HepG2 (cell line): ENCODE measurements at regions not wholly inside any gene's neighbourhood (a gene's known extent, or its start where the extent isn't known, plus 50 kb on each side); places are given as distances from the start of the nearest gene placed in this dataset.

Source experiments
- ATAC-seq: fragments of 200-7000 bp; cut with Tn5 transposase; 3 replicates; pipeline ENCODE4 v1.9.1; 2020; ENCODE audit warnings: mild to moderate bottlenecking, moderate library complexity
- BruUV-seq: library from RNA; stranded (reverse); fragments of 400-500 nt; replicated peaks from 2 replicates; lab custom pipeline; 2021; lab: Mats Ljungman, UMichigan
- CTCF ChIA-PET: fragments of 300-600 bp; formaldehyde crosslinking; extraction: SDS; loops from one replicate; lab custom pipeline; 2021; ENCODE audit warnings: low total read pairs, inconsistent platforms, low intra/inter-chr PET ratio; lab: Yijun Ruan, JAX
- POLR2A ChIA-PET: fragments of 350-600 bp; sonication (Branson Sonifier 250); formaldehyde crosslinking; loops from one replicate; lab custom pipeline; 2020; ENCODE audit warnings: antibody characterized with exemption, inconsistent platforms; lab: Yijun Ruan, JAX
- DNase-seq: peaks from one replicate; pipeline ENCODE4 v3.0.0-alpha.2; 2015; ENCODE audit warnings: low spot score
- FAIRE-seq: peaks from 3 replicates; lab custom pipeline; 2011; peaks lifted over from hg19 to GRCh38; lab: Jason Lieb, UNC
- H2AFZ ChIP-seq: one replicate; pipeline ENCODE4 v1.6.1; 2011; ENCODE audit warnings: low read length, inconsistent platforms
- H3K27ac ChIP-seq: fragments of 300-600 bp; 3 replicates; pipeline ENCODE4 v1.8.0; 2011; ENCODE audit warnings: mixed run types, mild to moderate bottlenecking, mixed read lengths, low read length, inconsistent platforms; ENCODE audit not compliant: insufficient read depth; ENCODE audit errors: extremely low read length
- H3K27me3 ChIP-seq, 2 experiments: fragments of 200-600 bp in 1 of 2; 2 replicates in 1 of 2; 3 replicates in 1 of 2; pipeline versions ENCODE4 v1.6.0 to v1.8.0; 2011; ENCODE audit warnings: low read length in 2 of 2, mild to moderate bottlenecking in 2 of 2, moderate library complexity in 2 of 2, inconsistent platforms in 1 of 2; ENCODE audit not compliant: insufficient read depth in 2 of 2, control insufficient read depth in 1 of 2
- H3K36me3 ChIP-seq, 2 experiments: fragments of 200-600 bp in 1 of 2; replicated peaks in 1 of 2; 2 replicates in 1 of 2; 3 replicates in 1 of 2; pipeline versions ENCODE4 v1.5.1 to v1.8.0; 2011; ENCODE audit warnings: low read length in 2 of 2, inconsistent platforms in 1 of 2; ENCODE audit not compliant: insufficient read depth in 2 of 2, control insufficient read depth in 1 of 2
- H3K4me1 ChIP-seq: 2 replicates; pipeline ENCODE4 v1.5.1; 2012; ENCODE audit warnings: low read length, inconsistent platforms; ENCODE audit not compliant: insufficient read depth
- H3K4me2 ChIP-seq: 2 replicates; pipeline ENCODE4 v1.6.0; 2011; ENCODE audit warnings: low read depth, low read length, inconsistent platforms
- H3K4me3 ChIP-seq, 3 experiments: fragments of 200-600 bp in 1 of 3; sonication (generic), shearing (Covaris generic) in 1 of 3; replicated peaks in 1 of 3; 2 replicates each; pipeline ENCODE4 v1.5.1; 2011 to 2016; ENCODE audit warnings: low read length in 3 of 3, inconsistent platforms in 2 of 3, low read depth in 2 of 3, mild to moderate bottlenecking in 2 of 3, control low read depth in 1 of 3, mixed read lengths in 1 of 3; ENCODE audit not compliant: insufficient read depth in 1 of 3
- H3K79me2 ChIP-seq: one replicate; pipeline ENCODE4 v1.6.1; 2011; ENCODE audit warnings: low read length, inconsistent platforms; ENCODE audit not compliant: insufficient read depth
- H3K9ac ChIP-seq: 2 replicates; pipeline ENCODE4 v1.6.0; 2011; ENCODE audit warnings: mild to moderate bottlenecking, low read depth, low read length, inconsistent platforms; ENCODE audit not compliant: insufficient read depth
- H3K9me3 ChIP-seq: 2 replicates; pipeline ENCODE4 v1.5.1; 2012; ENCODE audit warnings: mild to moderate bottlenecking, low read length
- H4K20me1 ChIP-seq: 2 replicates; pipeline ENCODE4 v1.6.0; 2011; ENCODE audit warnings: inconsistent platforms, mild to moderate bottlenecking, low read length, moderate library complexity; ENCODE audit not compliant: insufficient read depth
- HDAC2 ChIP-seq: sonication (generic); formaldehyde crosslinking; IDR thresholded peaks from 2 replicates; pipeline ENCODE4 v1.4.0; 2020; ENCODE audit warnings: missing genetic modification reagents
- MAFF ChIP-seq: IDR thresholded peaks from 2 replicates; pipeline ENCODE4 v1.6.1; 2011; ENCODE audit warnings: low read depth, low read length, improper control_type of control experiment
- MAFK ChIP-seq, 2 experiments: IDR thresholded peaks in 1 of 2; conservative IDR thresholded peaks in 1 of 2; 2 replicates each; pipeline ENCODE4 v1.6.1; 2011; ENCODE audit warnings: improper control_type of control experiment in 2 of 2, low read length in 2 of 2
- MAZ ChIP-seq, 2 experiments: sonication (generic) in 1 of 2; formaldehyde crosslinking in 1 of 2; IDR thresholded peaks; 2 replicates each; pipeline versions ENCODE4 v1.5.0 to v1.6.1; 2012 to 2020; ENCODE audit warnings: low read depth in 2 of 2, mild to moderate bottlenecking in 2 of 2, borderline replicate concordance in 1 of 2, improper control_type of control experiment in 1 of 2, low read length in 1 of 2, missing genetic modification reagents in 1 of 2, moderate library complexity in 1 of 2
- NFKBIZ ChIP-seq: IDR thresholded peaks from 2 replicates; pipeline ENCODE4 v1.6.1; 2018; ENCODE audit warnings: missing genetic modification reagents, missing compliant biosample characterization
- NR2F6 ChIP-seq, 2 experiments: IDR thresholded peaks; 2 replicates each; pipeline ENCODE4 v1.6.1; 2016; ENCODE audit warnings: antibody characterized with exemption in 1 of 2, mild to moderate bottlenecking in 1 of 2
- NR3C1 ChIP-seq: sonication (generic); formaldehyde crosslinking; IDR thresholded peaks from 2 replicates; pipeline ENCODE4 v1.4.0; 2020; ENCODE audit warnings: missing genetic modification reagents
- SALL2 ChIP-seq: sonication (generic); formaldehyde crosslinking; IDR thresholded peaks from 2 replicates; pipeline ENCODE4 v1.8.1; 2023; ENCODE audit warnings: mild to moderate bottlenecking, missing genetic modification reagents, inconsistent platforms
- SIN3B ChIP-seq: fragments of 150-350 bp; IDR thresholded peaks from 2 replicates; pipeline ENCODE4 v1.6.1; 2014; ENCODE audit warnings: low read length
- SP4 ChIP-seq: sonication (generic); formaldehyde crosslinking; IDR thresholded peaks from 2 replicates; pipeline ENCODE4 v1.8.1; 2023; ENCODE audit warnings: mild to moderate bottlenecking, missing genetic modification reagents
- ZNF703 ChIP-seq: sonication (generic); formaldehyde crosslinking; IDR thresholded peaks from 2 replicates; pipeline ENCODE4 v1.5.1; 2020; ENCODE audit warnings: missing genetic modification reagents, mild to moderate bottlenecking, moderate library complexity, borderline replicate concordance
- in situ Hi-C: cut with HindIII; loops from 2 replicates; pipeline ENCODE4 v1.10.0; 2017; ENCODE audit warnings: low pct_unique_long_range_greater_than_20kb; ENCODE audit not compliant: extremely low pct_ligation_motif_present
- intact Hi-C: fragments of 100-400 bp; cut with micrococcal nuclease; formaldehyde crosslinking; loops from one replicate; pipeline ENCODE4 v1.10.0; 2022; ENCODE audit not compliant: unreplicated experiment
- TF ChIP-seq, protein P1 (sequence below): IDR thresholded peaks from 2 replicates; pipeline ENCODE4 v1.6.1; 2016; ENCODE audit warnings: low read depth, missing genetic modification reagents, missing compliant biosample characterization

DNA sequence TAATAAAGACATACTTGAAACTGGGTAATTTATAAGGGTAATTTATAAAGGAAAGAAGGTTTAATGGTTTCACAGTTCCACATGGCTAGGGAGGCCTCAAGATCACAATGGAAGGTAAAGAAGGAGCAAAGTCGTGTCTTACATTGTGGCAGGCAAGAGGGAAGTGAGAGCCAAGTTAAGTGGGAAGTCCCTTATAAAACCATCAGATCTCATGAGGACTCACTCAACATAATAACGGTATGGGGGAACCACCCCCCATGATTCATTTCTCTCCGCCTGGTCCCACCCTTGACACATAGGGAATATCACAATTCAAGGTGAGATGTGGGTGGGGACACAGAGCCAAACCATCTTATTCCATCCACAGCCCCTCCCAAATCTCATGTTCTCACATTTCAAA is 76.8 kb upstream of the ZNF678 start (continued):
- TF ChIP-seq MAZ (IDR thresholded peaks at IDR 0.05; ENCODE audit: borderline replicate concordance, low read depth, low read length) (no peak), MAZ (CRISPR knock-in tag; IDR thresholded peaks at IDR 0.05; ENCODE audit: low read depth) (no peak), NFKBIZ (no peak), SALL2 (CRISPR knock-in tag) (no peak), HDAC2 (CRISPR knock-in tag) (no peak), SP4 (CRISPR knock-in tag) (no peak), NR2F6 (IDR thresholded peaks at IDR 0.05) (no peak), NR2F6 (CRISPR knock-in tag; IDR thresholded peaks at IDR 0.05) (no peak)
- TF ChIP-seq, protein P1, sequence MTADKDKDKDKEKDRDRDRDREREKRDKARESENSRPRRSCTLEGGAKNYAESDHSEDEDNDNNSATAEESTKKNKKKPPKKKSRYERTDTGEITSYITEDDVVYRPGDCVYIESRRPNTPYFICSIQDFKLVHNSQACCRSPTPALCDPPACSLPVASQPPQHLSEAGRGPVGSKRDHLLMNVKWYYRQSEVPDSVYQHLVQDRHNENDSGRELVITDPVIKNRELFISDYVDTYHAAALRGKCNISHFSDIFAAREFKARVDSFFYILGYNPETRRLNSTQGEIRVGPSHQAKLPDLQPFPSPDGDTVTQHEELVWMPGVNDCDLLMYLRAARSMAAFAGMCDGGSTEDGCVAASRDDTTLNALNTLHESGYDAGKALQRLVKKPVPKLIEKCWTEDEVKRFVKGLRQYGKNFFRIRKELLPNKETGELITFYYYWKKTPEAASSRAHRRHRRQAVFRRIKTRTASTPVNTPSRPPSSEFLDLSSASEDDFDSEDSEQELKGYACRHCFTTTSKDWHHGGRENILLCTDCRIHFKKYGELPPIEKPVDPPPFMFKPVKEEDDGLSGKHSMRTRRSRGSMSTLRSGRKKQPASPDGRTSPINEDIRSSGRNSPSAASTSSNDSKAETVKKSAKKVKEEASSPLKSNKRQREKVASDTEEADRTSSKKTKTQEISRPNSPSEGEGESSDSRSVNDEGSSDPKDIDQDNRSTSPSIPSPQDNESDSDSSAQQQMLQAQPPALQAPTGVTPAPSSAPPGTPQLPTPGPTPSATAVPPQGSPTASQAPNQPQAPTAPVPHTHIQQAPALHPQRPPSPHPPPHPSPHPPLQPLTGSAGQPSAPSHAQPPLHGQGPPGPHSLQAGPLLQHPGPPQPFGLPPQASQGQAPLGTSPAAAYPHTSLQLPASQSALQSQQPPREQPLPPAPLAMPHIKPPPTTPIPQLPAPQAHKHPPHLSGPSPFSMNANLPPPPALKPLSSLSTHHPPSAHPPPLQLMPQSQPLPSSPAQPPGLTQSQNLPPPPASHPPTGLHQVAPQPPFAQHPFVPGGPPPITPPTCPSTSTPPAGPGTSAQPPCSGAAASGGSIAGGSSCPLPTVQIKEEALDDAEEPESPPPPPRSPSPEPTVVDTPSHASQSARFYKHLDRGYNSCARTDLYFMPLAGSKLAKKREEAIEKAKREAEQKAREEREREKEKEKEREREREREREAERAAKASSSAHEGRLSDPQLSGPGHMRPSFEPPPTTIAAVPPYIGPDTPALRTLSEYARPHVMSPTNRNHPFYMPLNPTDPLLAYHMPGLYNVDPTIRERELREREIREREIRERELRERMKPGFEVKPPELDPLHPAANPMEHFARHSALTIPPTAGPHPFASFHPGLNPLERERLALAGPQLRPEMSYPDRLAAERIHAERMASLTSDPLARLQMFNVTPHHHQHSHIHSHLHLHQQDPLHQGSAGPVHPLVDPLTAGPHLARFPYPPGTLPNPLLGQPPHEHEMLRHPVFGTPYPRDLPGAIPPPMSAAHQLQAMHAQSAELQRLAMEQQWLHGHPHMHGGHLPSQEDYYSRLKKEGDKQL (CRISPR knock-in tag) = no peak

DNA sequence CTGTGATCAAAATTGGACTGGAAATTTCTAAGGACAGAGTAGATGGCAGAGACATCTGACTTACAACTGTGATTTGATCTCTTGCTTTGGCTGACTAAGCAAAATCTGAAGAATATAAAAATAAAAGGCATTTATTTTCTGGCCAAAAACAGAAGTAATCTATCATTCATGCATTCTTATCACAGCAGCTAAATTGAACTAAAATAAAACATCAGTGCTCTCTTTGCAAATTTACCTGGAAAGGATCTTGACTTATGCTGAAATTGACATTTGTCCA is 81.4 kb upstream of the ZNF678 start:
- Histone ChIP-seq H3K9ac (no peak overlapping the region), H3K9me3 (peaks cover 1% of the 10 kb centered on the region; the same call in 1 of the 2 replicates), H3K4me2 (no peak overlapping the region), H3K79me2 (no peaks in the 10 kb centered on the region), H3K4me3 (no peak overlapping the region), H3K4me1 (no peaks in the 10 kb centered on the region), H2AFZ (no peak overlapping the region), H4K20me1 (no peaks in the 10 kb centered on the region), H3K36me3 (no peaks in the 10 kb centered on the region), H3K27me3 (no peaks in the 10 kb centered on the region), H3K27ac (no peak overlapping the region)
- FAIRE-seq (no peak), ATAC-seq (no peak), DNase-seq (no peak)
- TF ChIP-seq MAFK (conservative IDR thresholded peaks at IDR 0.05 in 1 of 2, IDR thresholded peaks at IDR 0.05 in 1 of 2; ENCODE audit: low read length in 2 of 2) = peak; percentile 56 to 86; a peak in 3 of 4 replicates
- TF ChIP-seq MAFF = peak; percentile 81
- no peak for TF ChIP-seq SIN3B
- no peak for TF ChIP-seq ZNF703 (CRISPR knock-in tag)
- TF ChIP-seq NR3C1 (CRISPR knock-in tag) = no peak
- in situ Hi-C loops = loop anchor here (10.0 kb wide), 2 partner anchors 263 to 473 kb away; no protein-coding TSS in a partner anchor
- BruUV-seq = no TSS peak
- ChIA-PET CTCF (interaction anchor here (1.1 to 1.4 kb wide), 4 partner anchors 61 to 472 kb away, joined by 4 to 11 read pairs (median 6); no protein-coding TSS in a partner anchor), POLR2A (no interaction called here)
- intact Hi-C loops = loop anchor here (10.0 kb wide), 1 partner anchor 973 kb away; a partner anchor contains a TSS
